Psoas muscle (tissue), 7 donors: ENCODE measurements at regions not wholly inside any gene's neighbourhood (a gene's known extent, or its start where the extent isn't known, plus 50 kb on each side); places are given as distances from the start of the nearest gene placed in this dataset.
"Not testable (repeated sequence)": the region's sequence is repeated elsewhere in the genome, so short reads cannot be mapped to it uniquely, and the experiment has no call there.

Experiments used
- ATAC-seq, 4 donors: fragments of 200-7000 bp; cut with Tn5 transposase; one replicate each; pipeline ENCODE4 v1.9.1; 2020; ENCODE audit warnings: moderate library complexity in 3 of 4, mild to moderate bottlenecking in 2 of 4
- DNase-seq, 2 donors: peaks; one replicate each; pipeline ENCODE4 v3.0.0-alpha.2; 2020
- H3K27ac ChIP-seq: fragments of 200-600 bp; one replicate; pipeline ENCODE4 v1.8.0; 2022
- H3K27me3 ChIP-seq, 3 donors: fragments of 200-600 bp in 1 of 3; one replicate each; pipeline versions ENCODE4 v1.6.1 to v1.8.0; 2013 to 2022; ENCODE audit warnings: low read length in 2 of 3, mild to moderate bottlenecking in 2 of 3, moderate library complexity in 1 of 3; ENCODE audit not compliant: insufficient read depth in 3 of 3
- H3K36me3 ChIP-seq, 2 donors: fragments of 200-600 bp in 1 of 2; one replicate each; pipeline versions ENCODE4 v1.6.1 to v1.8.0; 2013 to 2022; ENCODE audit warnings: low read depth in 1 of 2, mild to moderate bottlenecking in 1 of 2, moderate library complexity in 1 of 2; ENCODE audit not compliant: insufficient read depth in 1 of 2
- H3K4me1 ChIP-seq: fragments of 200-600 bp; one replicate; pipeline ENCODE4 v1.8.0; 2022
- H3K4me3 ChIP-seq: fragments of 200-600 bp; one replicate; pipeline ENCODE4 v1.8.0; 2022; ENCODE audit warnings: mild to moderate bottlenecking
- H3K9me3 ChIP-seq: fragments of 200-600 bp; one replicate; pipeline ENCODE4 v1.8.0; 2022
- CTCF ChIP-seq: fragments of 200-600 bp; IDR thresholded peaks from one replicate; pipeline ENCODE4 v1.8.0; 2022; ENCODE audit warnings: antibody characterized with exemption
- WGBS, 3 donors: extraction: QIAGEN DNeasy Blood & Tissue Kit; methylation state at CpG; one replicate each; pipeline versions ENCODE4 v1.1.6 to v1.1.7; 2013; 5-methylcytosine and 5-hydroxymethylcytosine counted together
- intact Hi-C, 2 donors: fragments of 100-400 bp; cut with DNase I; formaldehyde crosslinking; loops; one replicate each; pipeline versions ENCODE4 v1.11.0 to v1.14.2; 2022
- donor health status: healthy with polysubstance abuse.
- donor health status: DM: no; HTN: no; CAD: no; lungs with moderate emphysema.
- donor health status: Bipolar disorder and iron deficiency.
- donor health status: healthy.
- donor health status: DM: yes; HTN: yes; CAD: no.
- donor health status: DM: no; HTN: no; CAD: no.
- donor health status: DM: yes; HTN: yes; CAD: no.

GRCh38 chr15:59779110-59779509 lies 90.0 kb upstream of the BNIP2 start:
- no peaks in the 10 kb centered on the region for H3K4me1 ChIP-seq
- 85 to 96% (median 95%) methylated on average over 1 of the region's 1 CpG for WGBS, 3 donors
- no peaks in the 10 kb centered on the region for H3K27me3 ChIP-seq
- TF ChIP-seq CTCF = no peak
- no peak overlapping the region for H3K27ac ChIP-seq
- no peak overlapping the region for H3K4me3 ChIP-seq
- no peaks in the 10 kb centered on the region for H3K36me3 ChIP-seq
- no peaks in the 10 kb centered on the region for H3K9me3 ChIP-seq
- ATAC-seq (no peak), DNase-seq (no peak)
- intact Hi-C loops = no loop called here

- H3K9me3 ChIP-seq = no peaks in the 10 kb centered on the region
- no peaks in the 10 kb centered on the region for H3K36me3 ChIP-seq
- ATAC-seq = no peak
- 50 to 60% (median 53%) methylated on average over 2 of the region's 2 CpGs for WGBS, 3 donors
- DNase-seq = no peak
- H3K4me1 ChIP-seq = no peaks in the 10 kb centered on the region
- no peak for TF ChIP-seq CTCF
- H3K27me3 ChIP-seq = peaks cover 0 to 3% (median 2%) of the 10 kb centered on the region in 3 donors
- H3K4me3 ChIP-seq = no peak overlapping the region
- no peak overlapping the region for H3K27ac ChIP-seq
- intact Hi-C loops = no loop called here
Observed at GRCh38 chr15:59764775-59765174, 75.7 kb upstream of the BNIP2 start.

GRCh38 chr15:59762558-59762957 lies 73.4 kb upstream of the BNIP2 start:
- no peak for TF ChIP-seq CTCF
- no peak for DNase-seq
- intact Hi-C loops = no loop called here
- Histone ChIP-seq H3K4me3 (no peak overlapping the region), H3K27me3 (peaks cover 0 to 4% (median 3%) of the 10 kb centered on the region in 3 donors), H3K36me3 (no peaks in the 10 kb centered on the region), H3K27ac (no peak overlapping the region), H3K9me3 (no peaks in the 10 kb centered on the region), H3K4me1 (no peaks in the 10 kb centered on the region)
- no peak for ATAC-seq
- 56 to 70% (median 64%) methylated on average over 3 of the region's 3 CpGs for WGBS, 3 donors

- DNase-seq, H3K36me3 ChIP-seq, H3K27me3 ChIP-seq, intact Hi-C loops, H3K4me3 ChIP-seq, ATAC-seq, H3K27ac ChIP-seq, H3K4me1 ChIP-seq, H3K9me3 ChIP-seq: not testable (repeated sequence)
- WGBS, 3 donors = 68 to 78% (median 77%) methylated on average over 2 of the region's 2 CpGs
Observed at GRCh38 chr15:59760256-59760655, 71.1 kb upstream of the BNIP2 start.

GRCh38 chr15:59751552-59752413 lies 62.7 kb upstream of the BNIP2 start:
- H3K27ac ChIP-seq = no peak overlapping the region
- no peaks in the 10 kb centered on the region for H3K4me1 ChIP-seq
- peaks cover 0 to 3% (median 0%) of the 10 kb centered on the region in 3 donors for H3K27me3 ChIP-seq
- WGBS, 3 donors = 48 to 57% (median 54%) methylated on average over 7 of the region's 7 CpGs
- no peaks in the 10 kb centered on the region for H3K36me3 ChIP-seq
- DNase-seq (no peak), ATAC-seq (no peak)
- TF ChIP-seq CTCF = peak; percentile 9
- no peaks in the 10 kb centered on the region for H3K9me3 ChIP-seq
- no peak overlapping the region for H3K4me3 ChIP-seq
- intact Hi-C loops = no loop called here
